Cerebellar nuclear complex (tissue), 1 donor: ENCODE measurements at regions not wholly inside any gene's neighbourhood (a gene's known extent, or its start where the extent isn't known, plus 50 kb on each side); places are given as distances from the start of the nearest gene placed in this dataset.
"Not testable (repeated sequence)": the region's sequence is repeated elsewhere in the genome, so short reads cannot be mapped to it uniquely, and the experiment has no call there.

Experiments used
- DNase-seq, 2 experiments: peaks; one replicate each; lab custom pipeline; 2025; lab: John Stamatoyannopoulos, UW

- no peak for DNase-seq
Observed at GRCh38 chr6:112401083-112401482, 54.0 kb downstream of the RFPL4B start.

- DNase-seq, result no peak
Observed at GRCh38 chr6:112407101-112407590, 60.0 kb downstream of the RFPL4B start.

- DNase-seq, result no peak
Observed at GRCh38 chr6:112408522-112408921, 61.4 kb downstream of the RFPL4B start.

- no peak for DNase-seq
Observed at GRCh38 chr6:112409311-112409710, 62.2 kb downstream of the RFPL4B start.

- no peak for DNase-seq
Observed at GRCh38 chr6:112413780-112414179, 66.7 kb downstream of the RFPL4B start.

GRCh38 chr6:112415366-112415765 is 68.2 kb downstream of the RFPL4B start:
- no peak for DNase-seq

- no peak for DNase-seq
Observed at GRCh38 chr6:112416866-112417265, 69.7 kb downstream of the RFPL4B start.

GRCh38 chr6:112427011-112427410 is 79.9 kb downstream of the RFPL4B start:
- DNase-seq, result not testable (repeated sequence)

GRCh38 chr6:112427499-112427898 is 80.4 kb downstream of the RFPL4B start:
- DNase-seq, result no peak

GRCh38 chr6:112428477-112428876 is 81.3 kb downstream of the RFPL4B start:
- no peak for DNase-seq

- DNase-seq, result no peak
Observed at GRCh38 chr6:112429226-112429625, 82.1 kb downstream of the RFPL4B start.

- no peak for DNase-seq
Observed at GRCh38 chr6:112431803-112432202, 84.7 kb downstream of the RFPL4B start.

GRCh38 chr6:112432853-112433252 is 85.7 kb downstream of the RFPL4B start:
- DNase-seq, result no peak

GRCh38 chr6:112433457-112433856 is 86.3 kb downstream of the RFPL4B start:
- no peak for DNase-seq

GRCh38 chr6:112434896-112435435 is 87.8 kb downstream of the RFPL4B start:
- no peak for DNase-seq

GRCh38 chr6:112437058-112437457 is 89.9 kb downstream of the RFPL4B start:
- DNase-seq, result no peak

GRCh38 chr6:112439010-112439409 is 91.9 kb downstream of the RFPL4B start:
- no peak for DNase-seq

- no peak for DNase-seq
Observed at GRCh38 chr6:112439432-112439831, 92.3 kb downstream of the RFPL4B start.

GRCh38 chr6:112441607-112442006 is 94.5 kb downstream of the RFPL4B start:
- DNase-seq, result no peak

GRCh38 chr6:112443179-112444065 is 96.3 kb downstream of the RFPL4B start:
- DNase-seq, result no peak

GRCh38 chr6:112448786-112449185 is 101.7 kb downstream of the RFPL4B start:
- not testable (repeated sequence) for DNase-seq

- DNase-seq, result no peak
Observed at GRCh38 chr6:112450663-112451062, 103.5 kb downstream of the RFPL4B start.

- no peak for DNase-seq
Observed at GRCh38 chr6:112457886-112458285, 110.8 kb downstream of the RFPL4B start.
